ENCODE measurements at regions not wholly inside any gene's neighbourhood (a gene's known extent, or its start where the extent isn't known, plus 50 kb on each side); places are given as distances from the start of the nearest gene placed in this dataset.

- H3K9me3 ChIP-seq: no peaks in the 10 kb centered on the region
- no peaks in the 10 kb centered on the region for H3K4me1 ChIP-seq (ENCODE audit: low read depth)
- no peak for ATAC-seq
- TF ChIP-seq CTCF (IDR thresholded peaks at IDR 0.05): no peak
- no peak overlapping the region for H3K4me3 ChIP-seq
- H3K36me3 ChIP-seq (ENCODE audit: low read depth): no peaks in the 10 kb centered on the region
- no peak for DNase-seq
- intact Hi-C loops (cut with DNase I, micrococcal nuclease): no loop called here
Observed at GRCh38 chr4:141801558-141801957, 165.2 kb downstream of the IL15 start.

- no peaks in the 10 kb centered on the region for H3K9me3 ChIP-seq
- DNase-seq (no peak), ATAC-seq (no peak)
- no peaks in the 10 kb centered on the region for H3K4me1 ChIP-seq (ENCODE audit: low read depth)
- no peaks in the 10 kb centered on the region for H3K36me3 ChIP-seq (ENCODE audit: low read depth)
- no peak for TF ChIP-seq CTCF (IDR thresholded peaks at IDR 0.05)
- no peak overlapping the region for H3K4me3 ChIP-seq
- intact Hi-C loops (cut with DNase I, micrococcal nuclease): no loop called here
Observed at GRCh38 chr4:141802333-141802732, 165.9 kb downstream of the IL15 start.

- H3K4me3 ChIP-seq: no peak overlapping the region
- no peaks in the 10 kb centered on the region for H3K9me3 ChIP-seq
- intact Hi-C loops (cut with DNase I, micrococcal nuclease): no loop called here
- H3K36me3 ChIP-seq (ENCODE audit: low read depth): no peaks in the 10 kb centered on the region
- TF ChIP-seq CTCF (IDR thresholded peaks at IDR 0.05): no peak
- no peak for DNase-seq
- H3K4me1 ChIP-seq (ENCODE audit: low read depth): no peaks in the 10 kb centered on the region
- no peak for ATAC-seq
Observed at GRCh38 chr4:141804836-141805235, 168.5 kb downstream of the IL15 start.

GRCh38 chr4:141807103-141807891 is 170.9 kb downstream of the IL15 start:
- Histone ChIP-seq H3K36me3 (ENCODE audit: low read depth) (no peaks in the 10 kb centered on the region), H3K4me1 (ENCODE audit: low read depth) (no peaks in the 10 kb centered on the region), H3K4me3 (no peak overlapping the region), H3K9me3 (no peaks in the 10 kb centered on the region)
- ATAC-seq (no peak), DNase-seq (no peak)
- TF ChIP-seq CTCF (IDR thresholded peaks at IDR 0.05): no peak
- intact Hi-C loops (cut with DNase I, micrococcal nuclease): no loop called here

- H3K9me3 ChIP-seq: no peaks in the 10 kb centered on the region
- intact Hi-C loops (cut with DNase I, micrococcal nuclease): no loop called here
- no peak for ATAC-seq
- no peak for TF ChIP-seq CTCF (IDR thresholded peaks at IDR 0.05)
- no peak for DNase-seq
- no peaks in the 10 kb centered on the region for H3K36me3 ChIP-seq (ENCODE audit: low read depth)
- H3K4me1 ChIP-seq (ENCODE audit: low read depth): no peaks in the 10 kb centered on the region
- no peak overlapping the region for H3K4me3 ChIP-seq
Observed at GRCh38 chr4:141810038-141810711, 173.8 kb downstream of the IL15 start.
